GM23248 (cell line): ENCODE measurements at regions not wholly inside any gene's neighbourhood (a gene's known extent, or its start where the extent isn't known, plus 50 kb on each side); places are given as distances from the start of the nearest gene placed in this dataset.

Source experiments
- EZH2 ChIP-seq: fragments of 200-600 bp; sonication (generic); IDR thresholded peaks from 2 replicates; pipeline ENCODE4 v1.6.1; 2018; ENCODE audit warnings: antibody characterized with exemption, mild to moderate bottlenecking; ENCODE audit not compliant: insufficient read depth, poor library complexity, severe bottlenecking
- EZH2phosphoT487 ChIP-seq: fragments of 200-600 bp; sonication (generic); IDR thresholded peaks from 2 replicates; pipeline ENCODE4 v1.6.1; 2018; ENCODE audit warnings: antibody characterized with exemption, moderate library complexity, mild to moderate bottlenecking, low read depth; ENCODE audit not compliant: insufficient read depth

DNA sequence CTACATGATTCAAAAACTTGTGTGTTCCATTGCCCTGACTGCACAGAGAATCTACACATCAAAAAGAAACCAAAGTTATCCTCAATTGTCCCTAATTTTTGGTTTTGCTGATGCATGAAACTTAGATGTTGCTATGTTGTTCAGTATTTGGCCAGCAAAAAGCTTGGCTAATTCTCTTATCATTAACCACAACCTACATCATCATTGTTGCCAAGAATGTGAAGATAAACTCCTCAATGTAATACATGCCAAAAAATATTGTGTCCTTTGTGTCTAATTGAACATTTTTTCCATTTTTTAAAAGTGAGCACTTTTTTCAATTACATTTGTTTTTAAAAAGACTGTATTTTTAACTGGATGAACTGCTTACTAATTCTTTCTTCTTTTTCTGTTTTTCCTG lies 268.0 kb upstream of the SEMA3D start:
- TF ChIP-seq EZH2phosphoT487 = no peak
- no peak for TF ChIP-seq EZH2
